GM12801 (cell line): ENCODE measurements at regions not wholly inside any gene's neighbourhood (a gene's known extent, or its start where the extent isn't known, plus 50 kb on each side); places are given as distances from the start of the nearest gene placed in this dataset.

Experiments used
- TF ChIP-seq, protein P1 (sequence below): IDR thresholded peaks from one replicate; pipeline ENCODE4 v1.5.1; 2011; ENCODE audit warnings: control low read depth; ENCODE audit not compliant: insufficient read length; ENCODE audit errors: extremely low read depth

DNA sequence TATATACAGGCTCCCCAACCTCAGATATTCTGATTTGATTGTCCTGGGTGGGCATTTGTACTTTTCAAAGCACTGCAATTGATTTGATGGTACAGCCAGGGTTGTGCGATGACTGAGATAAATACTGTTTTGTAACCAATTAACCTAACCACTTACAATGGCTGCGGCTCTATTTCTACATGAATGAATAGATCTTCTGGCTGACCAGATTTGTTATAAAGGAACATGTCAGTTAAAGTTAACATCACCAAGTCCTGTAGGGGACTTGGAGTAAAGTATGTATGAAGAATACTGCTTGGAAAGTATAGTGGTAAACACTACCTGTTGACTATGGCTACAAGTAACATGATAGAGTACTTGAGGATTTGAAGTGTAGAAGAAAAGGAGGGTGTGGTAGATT, 369.2 kb upstream of the JAG1 start:
- TF ChIP-seq, protein P1, sequence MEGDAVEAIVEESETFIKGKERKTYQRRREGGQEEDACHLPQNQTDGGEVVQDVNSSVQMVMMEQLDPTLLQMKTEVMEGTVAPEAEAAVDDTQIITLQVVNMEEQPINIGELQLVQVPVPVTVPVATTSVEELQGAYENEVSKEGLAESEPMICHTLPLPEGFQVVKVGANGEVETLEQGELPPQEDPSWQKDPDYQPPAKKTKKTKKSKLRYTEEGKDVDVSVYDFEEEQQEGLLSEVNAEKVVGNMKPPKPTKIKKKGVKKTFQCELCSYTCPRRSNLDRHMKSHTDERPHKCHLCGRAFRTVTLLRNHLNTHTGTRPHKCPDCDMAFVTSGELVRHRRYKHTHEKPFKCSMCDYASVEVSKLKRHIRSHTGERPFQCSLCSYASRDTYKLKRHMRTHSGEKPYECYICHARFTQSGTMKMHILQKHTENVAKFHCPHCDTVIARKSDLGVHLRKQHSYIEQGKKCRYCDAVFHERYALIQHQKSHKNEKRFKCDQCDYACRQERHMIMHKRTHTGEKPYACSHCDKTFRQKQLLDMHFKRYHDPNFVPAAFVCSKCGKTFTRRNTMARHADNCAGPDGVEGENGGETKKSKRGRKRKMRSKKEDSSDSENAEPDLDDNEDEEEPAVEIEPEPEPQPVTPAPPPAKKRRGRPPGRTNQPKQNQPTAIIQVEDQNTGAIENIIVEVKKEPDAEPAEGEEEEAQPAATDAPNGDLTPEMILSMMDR = no peak

DNA sequence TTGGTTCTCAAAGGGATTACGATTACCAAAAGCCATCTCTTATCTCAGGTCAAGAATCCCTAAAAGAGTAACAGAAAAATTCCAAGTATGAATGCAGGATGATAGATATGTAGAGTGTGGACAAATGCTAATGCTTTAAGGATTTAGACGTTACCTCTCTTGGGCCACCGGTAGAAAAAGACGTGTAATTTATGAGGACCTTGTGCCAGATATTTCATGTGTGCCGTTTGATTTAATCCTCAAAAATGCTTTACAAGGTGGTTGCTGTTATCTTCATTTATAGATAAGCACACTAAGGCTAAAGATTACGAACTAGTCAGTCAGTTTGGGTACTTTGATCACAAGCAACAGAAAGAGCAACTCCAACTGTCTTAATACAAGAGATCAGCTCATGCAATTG, 370.8 kb upstream of the JAG1 start:
- TF ChIP-seq, protein P1 = no peak

DNA sequence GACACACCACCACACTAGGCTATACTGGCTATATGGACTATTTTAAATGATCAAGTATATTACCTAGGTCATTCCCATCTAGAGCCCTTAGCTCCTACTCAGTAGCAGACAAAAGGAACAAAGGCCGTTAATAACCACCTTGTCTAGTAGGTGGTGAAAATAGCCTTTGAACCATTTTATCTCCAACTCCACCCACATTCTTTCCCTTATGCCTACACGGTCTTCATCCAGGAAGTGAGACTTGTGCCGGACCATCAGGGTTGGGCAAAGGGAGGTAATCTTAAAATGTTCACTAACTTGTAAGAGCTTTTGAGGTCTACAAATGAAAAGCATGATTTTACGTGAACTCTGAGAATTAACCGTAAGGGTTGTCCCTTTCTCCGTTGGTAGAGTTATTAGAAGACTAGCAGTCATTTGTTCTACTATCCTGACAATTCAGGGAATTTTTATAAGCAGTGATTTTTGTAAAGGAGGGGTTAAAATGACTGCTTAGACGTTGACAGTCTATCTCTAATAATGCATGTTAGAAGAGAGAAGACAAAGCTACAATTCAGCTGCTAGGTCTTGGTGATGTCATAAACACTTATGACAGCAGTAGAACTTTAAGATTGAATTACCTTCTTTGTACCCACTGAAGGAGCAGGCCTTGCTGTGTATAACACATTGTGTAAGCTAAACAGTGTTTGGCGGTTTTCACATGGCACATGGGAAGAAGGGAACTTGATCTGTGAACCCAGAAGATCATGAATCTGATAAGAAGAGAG, 371.8 kb upstream of the JAG1 start:
- TF ChIP-seq, protein P1 = no peak

DNA sequence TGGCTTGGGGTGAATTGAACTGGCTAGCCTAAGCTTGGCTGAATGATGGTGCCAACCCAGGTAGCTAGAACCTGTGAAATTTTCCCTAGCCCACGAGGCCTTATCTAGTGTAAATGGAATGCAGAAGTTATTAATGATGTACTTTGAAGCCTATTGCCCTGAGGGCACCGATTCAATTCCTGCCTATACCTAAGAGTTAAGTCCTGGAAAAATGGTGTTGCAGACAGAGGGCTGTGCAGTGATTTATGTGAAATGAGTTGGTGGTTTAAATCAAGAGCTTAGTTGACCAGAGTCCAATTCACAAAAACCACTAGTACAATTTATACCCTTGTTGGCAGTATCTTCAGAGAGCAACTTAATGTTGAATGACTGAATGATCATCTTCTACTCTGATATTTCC, 373.8 kb upstream of the JAG1 start:
- TF ChIP-seq, protein P1 = no peak

DNA sequence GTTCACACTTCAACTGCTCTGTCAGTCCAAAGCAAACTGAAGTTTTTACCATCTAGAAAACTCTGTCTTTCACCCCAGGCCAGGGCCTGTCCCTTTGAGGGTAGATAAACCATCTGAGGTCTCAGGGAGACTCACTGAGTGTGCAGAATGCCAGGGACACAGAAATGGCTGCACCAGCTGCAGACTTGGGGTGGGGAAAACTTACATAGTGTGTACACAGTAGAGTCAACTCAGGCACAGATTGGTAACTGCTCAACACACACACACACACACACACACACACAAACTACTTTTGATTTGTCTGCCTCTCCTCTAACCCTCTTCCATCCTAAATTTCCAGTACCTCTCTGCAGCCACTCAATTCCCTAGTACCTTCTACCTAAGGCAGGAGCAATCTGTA, 374.9 kb upstream of the JAG1 start:
- TF ChIP-seq, protein P1 = no peak

DNA sequence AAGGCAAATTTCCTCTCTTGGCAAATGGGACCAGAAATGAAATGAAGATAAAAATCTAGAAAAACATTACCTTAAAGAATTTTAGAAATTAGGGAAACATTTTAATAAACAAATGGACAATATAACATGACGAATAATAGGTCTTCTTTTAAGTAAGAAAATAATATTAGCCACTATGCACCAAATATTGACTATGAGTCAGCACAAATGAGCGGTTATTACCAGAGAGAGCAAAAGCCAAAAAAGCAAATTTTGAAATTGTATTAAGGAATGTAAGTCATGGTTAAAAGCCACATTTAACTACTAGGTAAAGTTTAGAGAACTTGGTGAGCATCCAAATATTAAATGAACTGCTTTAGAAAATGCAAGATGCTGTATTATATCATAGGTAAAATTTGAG, 376.6 kb upstream of the JAG1 start:
- TF ChIP-seq, protein P1 = no peak

DNA sequence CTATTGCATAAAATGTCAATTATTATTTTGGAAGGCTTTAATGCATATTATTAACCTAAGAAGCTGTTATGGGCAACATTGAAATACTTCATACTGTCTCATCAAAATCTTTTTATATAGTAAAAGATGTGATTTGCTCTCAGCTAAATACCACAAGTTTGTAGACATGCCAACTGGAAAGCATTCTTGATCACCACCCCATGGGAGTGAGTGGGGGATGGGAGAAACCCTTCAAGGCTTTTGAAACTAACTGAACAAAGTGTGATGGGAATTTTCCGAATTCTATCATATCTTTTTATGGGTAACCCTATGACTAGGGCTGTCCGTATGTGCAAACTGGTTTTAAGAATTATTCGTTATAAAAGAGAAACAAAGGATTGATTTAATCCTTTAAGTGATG, 377.3 kb upstream of the JAG1 start:
- TF ChIP-seq, protein P1 = no peak
